ENCODE measurements at regions not wholly inside any gene's neighbourhood (a gene's known extent, or its start where the extent isn't known, plus 50 kb on each side); places are given as distances from the start of the nearest gene placed in this dataset.
A peak's percentile ranks its signal among the peaks of the same experiment; 100 is the strongest.
"Not testable (repeated sequence)": the region's sequence is repeated elsewhere in the genome, so short reads cannot be mapped to it uniquely, and the experiment has no call there.

DNA sequence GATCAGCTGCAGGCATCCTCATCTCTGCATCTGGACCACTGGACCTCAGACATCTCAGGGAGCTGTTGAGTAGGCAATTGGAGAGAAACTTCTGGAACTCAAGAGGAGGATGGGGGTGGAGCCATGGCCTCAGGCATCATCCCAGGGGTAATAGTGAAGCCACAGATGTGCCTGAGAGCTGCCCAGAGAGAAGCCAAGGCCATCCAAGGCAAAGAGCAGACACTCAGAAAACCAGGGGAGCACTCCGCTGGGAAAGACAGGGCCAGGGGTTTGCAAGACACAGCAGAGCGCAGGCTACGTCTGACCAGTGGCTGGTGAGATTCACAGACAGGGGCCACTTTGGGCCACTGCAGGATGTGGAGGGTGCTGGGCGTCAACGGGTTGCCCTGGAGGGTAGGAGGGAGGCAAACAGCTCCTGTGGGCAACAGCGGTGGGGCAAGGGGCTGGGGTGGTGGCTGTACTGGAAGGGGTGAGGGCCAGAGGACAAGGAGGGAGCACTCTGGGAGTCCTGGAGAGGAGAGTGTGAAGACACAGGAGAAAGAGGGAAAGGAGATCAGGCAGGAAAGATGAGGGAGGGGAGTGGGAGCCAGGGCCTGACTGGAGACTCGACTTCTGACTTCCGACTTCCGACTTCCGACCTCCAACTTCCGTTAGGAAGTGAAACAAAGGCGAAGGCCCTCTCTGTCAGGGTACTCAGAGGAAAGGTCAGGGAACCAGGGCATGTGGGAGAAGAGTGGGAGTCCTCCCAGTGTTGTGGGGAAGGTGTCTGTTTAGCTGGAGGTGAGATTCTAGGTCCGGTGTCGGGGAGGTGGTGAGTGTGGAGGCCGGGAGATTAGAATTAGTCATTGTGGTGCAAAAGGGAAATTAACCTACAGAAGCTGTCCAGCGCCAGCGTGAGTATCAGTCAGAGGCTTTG is 69.7 kb upstream of the ANTXRL start:
- TF ChIP-seq, protein P1, sequence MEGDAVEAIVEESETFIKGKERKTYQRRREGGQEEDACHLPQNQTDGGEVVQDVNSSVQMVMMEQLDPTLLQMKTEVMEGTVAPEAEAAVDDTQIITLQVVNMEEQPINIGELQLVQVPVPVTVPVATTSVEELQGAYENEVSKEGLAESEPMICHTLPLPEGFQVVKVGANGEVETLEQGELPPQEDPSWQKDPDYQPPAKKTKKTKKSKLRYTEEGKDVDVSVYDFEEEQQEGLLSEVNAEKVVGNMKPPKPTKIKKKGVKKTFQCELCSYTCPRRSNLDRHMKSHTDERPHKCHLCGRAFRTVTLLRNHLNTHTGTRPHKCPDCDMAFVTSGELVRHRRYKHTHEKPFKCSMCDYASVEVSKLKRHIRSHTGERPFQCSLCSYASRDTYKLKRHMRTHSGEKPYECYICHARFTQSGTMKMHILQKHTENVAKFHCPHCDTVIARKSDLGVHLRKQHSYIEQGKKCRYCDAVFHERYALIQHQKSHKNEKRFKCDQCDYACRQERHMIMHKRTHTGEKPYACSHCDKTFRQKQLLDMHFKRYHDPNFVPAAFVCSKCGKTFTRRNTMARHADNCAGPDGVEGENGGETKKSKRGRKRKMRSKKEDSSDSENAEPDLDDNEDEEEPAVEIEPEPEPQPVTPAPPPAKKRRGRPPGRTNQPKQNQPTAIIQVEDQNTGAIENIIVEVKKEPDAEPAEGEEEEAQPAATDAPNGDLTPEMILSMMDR (IDR thresholded peaks at IDR 0.05): no peak
- no peaks in the 10 kb centered on the region for H3K27me3 ChIP-seq
- no peaks in the 10 kb centered on the region for H3K4me1 ChIP-seq
- H3K36me3 ChIP-seq: no peaks in the 10 kb centered on the region
- DNase-seq (ENCODE audit: low spot score in 2 of 2): peak in 1 of 2 donors; percentile 46
- intact Hi-C loops (cut with DNase I): no loop called here
- no peaks in the 10 kb centered on the region for H3K9me3 ChIP-seq
- H3K4me3 ChIP-seq: no peak overlapping the region
- H3K27ac ChIP-seq: no peak overlapping the region

DNA sequence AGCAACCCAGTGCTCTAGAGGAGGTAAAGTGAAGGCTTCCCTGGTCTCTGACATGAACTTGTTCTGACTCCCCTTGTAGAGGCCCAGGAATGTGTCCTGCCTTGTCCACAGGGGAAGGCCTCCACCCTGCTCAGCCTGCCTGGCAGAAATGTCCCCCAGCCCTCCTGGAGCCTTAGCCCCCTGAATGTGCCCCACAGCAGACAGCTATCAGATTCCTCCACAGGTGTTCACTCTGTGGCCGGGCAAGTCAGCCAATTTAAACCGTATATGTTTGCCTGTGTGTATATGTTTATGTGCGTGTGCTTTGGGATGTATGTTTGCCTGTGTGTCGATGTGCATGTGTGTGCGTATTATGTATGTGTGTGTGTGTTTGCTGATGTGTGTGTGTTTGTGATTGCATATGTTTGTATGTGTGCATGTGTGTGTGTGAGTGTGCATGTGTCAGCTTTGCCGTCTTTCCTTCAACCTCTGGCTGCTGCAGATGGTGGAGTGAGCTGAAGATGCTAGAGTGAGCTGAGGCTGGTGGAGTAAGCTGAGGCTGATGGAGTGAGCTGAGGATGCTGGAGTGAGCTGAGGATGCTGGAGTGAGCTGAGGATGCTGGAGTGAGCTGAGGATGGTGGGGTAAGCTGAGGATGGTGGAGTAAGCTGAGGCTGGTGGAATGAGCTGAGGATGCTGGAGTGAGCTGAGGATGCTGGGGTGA is 68.9 kb upstream of the ANTXRL start:
- Histone ChIP-seq H3K27me3 (no peaks in the 10 kb centered on the region), H3K36me3 (no peaks in the 10 kb centered on the region), H3K27ac (no peak overlapping the region), H3K4me3 (no peak overlapping the region), H3K4me1 (no peaks in the 10 kb centered on the region), H3K9me3 (no peaks in the 10 kb centered on the region)
- TF ChIP-seq, protein P1 (IDR thresholded peaks at IDR 0.05): no peak
- no peak for DNase-seq (ENCODE audit: low spot score in 2 of 2)
- intact Hi-C loops (cut with DNase I): no loop called here

DNA sequence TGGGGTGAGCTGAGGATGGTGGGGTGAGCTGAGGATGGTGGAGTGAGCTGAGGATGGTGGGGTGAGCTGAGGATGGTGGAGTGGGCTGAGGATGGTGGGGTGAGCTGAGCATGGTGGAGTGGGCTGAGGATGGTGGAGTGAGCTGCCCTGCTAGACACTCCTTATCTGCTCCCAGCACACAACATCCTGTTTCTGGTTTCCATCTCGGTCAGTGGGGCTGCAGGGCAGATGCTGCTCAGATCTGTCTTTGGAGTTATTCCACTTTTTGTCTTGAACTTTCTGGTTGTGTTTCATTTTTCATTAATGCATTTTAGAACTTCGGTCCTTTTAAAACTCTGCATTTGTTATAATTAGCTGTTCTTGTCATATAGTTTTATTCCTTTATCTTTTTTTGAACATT is 67.9 kb upstream of the ANTXRL start:
- TF ChIP-seq, protein P1 (IDR thresholded peaks at IDR 0.05): no peak
- Histone ChIP-seq H3K36me3 (no peaks in the 10 kb centered on the region), H3K27ac (no peak overlapping the region), H3K4me3 (no peak overlapping the region), H3K27me3 (no peaks in the 10 kb centered on the region), H3K4me1 (no peaks in the 10 kb centered on the region), H3K9me3 (no peaks in the 10 kb centered on the region)
- DNase-seq (ENCODE audit: low spot score in 2 of 2): no peak
- intact Hi-C loops (cut with DNase I): no loop called here

DNA sequence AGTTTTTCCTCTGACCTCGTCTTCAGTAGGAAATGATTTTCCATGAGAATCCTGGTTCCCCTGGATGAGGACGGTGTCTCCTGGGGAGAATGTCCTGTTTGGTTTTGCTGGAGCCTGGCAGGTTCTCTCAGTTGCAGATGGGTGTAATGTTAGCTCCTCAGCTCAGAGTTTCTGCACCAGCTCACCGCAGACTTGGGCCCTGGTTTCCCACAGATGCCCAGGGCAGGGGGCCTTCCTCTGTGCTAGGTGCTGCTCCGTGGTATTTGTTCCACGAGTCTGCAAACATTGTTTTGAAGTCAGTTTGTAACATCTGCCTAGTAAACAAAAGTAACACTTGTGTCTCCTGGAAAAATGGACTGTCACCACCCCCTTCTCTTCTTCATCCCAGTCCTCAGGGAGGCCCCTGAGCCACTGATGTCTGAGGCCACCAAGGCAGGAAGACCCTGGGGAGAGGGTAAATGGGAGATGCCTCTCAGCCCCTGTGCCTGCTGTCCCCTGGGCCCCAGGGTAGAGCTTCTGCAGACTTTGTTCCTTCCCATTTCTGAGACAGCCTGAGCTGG is 67.3 kb upstream of the ANTXRL start:
- DNase-seq (ENCODE audit: low spot score in 2 of 2); H3K27me3 ChIP-seq; H3K4me3 ChIP-seq; intact Hi-C loops (cut with DNase I); H3K4me1 ChIP-seq; H3K36me3 ChIP-seq; H3K9me3 ChIP-seq; H3K27ac ChIP-seq: not testable (repeated sequence)

DNA sequence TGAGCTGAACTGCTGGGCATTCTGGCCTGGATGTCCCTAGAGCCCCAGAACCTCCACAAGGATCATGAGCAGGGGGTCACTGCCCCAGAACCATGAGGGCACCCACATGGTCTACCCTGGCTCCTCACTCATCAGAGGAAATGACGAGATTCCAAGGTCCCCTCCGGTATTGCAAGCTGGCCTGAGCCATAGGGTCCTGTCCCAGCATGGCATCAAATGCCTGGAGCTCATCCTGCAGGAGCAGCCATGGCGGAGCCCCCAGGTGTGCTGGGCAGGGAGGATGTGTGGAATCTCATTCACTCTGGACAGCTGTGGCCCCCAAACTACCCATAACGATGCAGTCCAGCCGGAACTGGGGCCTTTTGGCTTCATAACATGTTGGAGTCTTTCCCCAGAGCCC is 66.6 kb upstream of the ANTXRL start:
- Histone ChIP-seq H3K27ac (no peak overlapping the region), H3K4me1 (no peaks in the 10 kb centered on the region), H3K4me3 (no peak overlapping the region), H3K27me3 (no peaks in the 10 kb centered on the region), H3K36me3 (no peaks in the 10 kb centered on the region), H3K9me3 (no peaks in the 10 kb centered on the region)
- TF ChIP-seq, protein P1 (IDR thresholded peaks at IDR 0.05): no peak
- intact Hi-C loops (cut with DNase I): no loop called here
- DNase-seq (ENCODE audit: low spot score in 2 of 2): peak in 1 of 2 donors; percentile 51

Data from ascending aorta (tissue), 2 donors.